HCT116 (cell line): ENCODE measurements at regions not wholly inside any gene's neighbourhood (a gene's known extent, or its start where the extent isn't known, plus 50 kb on each side); places are given as distances from the start of the nearest gene placed in this dataset.

ENCODE experiments used
- ATAC-seq: fragments of 200-7000 bp; cut with Tn5 transposase; 2 replicates; pipeline ENCODE4 v1.9.1; 2020; ENCODE audit warnings: mild to moderate bottlenecking, moderate library complexity
- BruUV-seq: library from RNA; stranded (reverse); fragments of 400-500 nt; replicated peaks from 2 replicates; lab custom pipeline; 2021; lab: Mats Ljungman, UMichigan
- CTCF ChIA-PET: fragments of 300-600 bp; sonication (Branson Sonifier 250); formaldehyde crosslinking; loops from one replicate; lab custom pipeline; 2021; ENCODE audit warnings: antibody characterized with exemption; lab: Charles Lee
- POLR2A ChIA-PET: fragments of 300-600, 350-600 bp; sonication (Branson Sonifier 250); formaldehyde crosslinking; loops from one replicate; lab custom pipeline; 2021; ENCODE audit warnings: antibody characterized with exemption; lab: Charles Lee
- RAD21 ChIA-PET, 2 experiments: fragments of 300-600 bp; sonication (Branson Sonifier 250); formaldehyde crosslinking; loops; one replicate each; lab custom pipeline; 2023; ENCODE audit warnings: low total read pairs in 2 of 2; ENCODE audit not compliant: uncharacterized antibody in 2 of 2, unreplicated experiment in 2 of 2, low non-redundant PET in 1 of 2; lab: Charles Lee
- DNase-seq: peaks from one replicate; pipeline ENCODE4 v3.0.0-alpha.2; 2010; ENCODE audit warnings: low read depth, low spot score
- H2AFZ ChIP-seq: fragments of 200-600 bp; shearing (Covaris generic), sonication (generic); 2 replicates; pipeline ENCODE4 v1.6.1; 2017; ENCODE audit warnings: low read depth, mixed run types, mixed read lengths, antibody characterized with exemption, low read length; ENCODE audit not compliant: poor library complexity, severe bottlenecking
- H3K27ac ChIP-seq: 2 replicates; pipeline ENCODE4 v1.5.1; 2012; ENCODE audit warnings: low read depth, low read length
- H3K27me3 ChIP-seq: fragments of 200-600 bp; sonication (generic); 2 replicates; pipeline ENCODE4 v1.6.1; 2016; ENCODE audit warnings: mixed run types, low read length, mixed read lengths; ENCODE audit not compliant: insufficient read depth
- H3K36me3 ChIP-seq, 2 experiments: fragments of 200-500 bp in 1 of 2; fragments of 200-600 bp in 1 of 2; sonication (Bioruptor generic) in 1 of 2; sonication (generic) in 1 of 2; 2 replicates each; pipeline versions ENCODE4 v1.5.1 to v1.6.1; 2014 to 2016; ENCODE audit warnings: low read length in 2 of 2, inconsistent platforms in 1 of 2, mixed read lengths in 1 of 2, mixed run types in 1 of 2; ENCODE audit not compliant: insufficient read depth in 2 of 2, control insufficient read depth in 1 of 2
- H3K4me1 ChIP-seq, 2 experiments: fragments of 200-600 bp in 1 of 2; sonication (generic) in 1 of 2; 2 replicates each; pipeline versions ENCODE4 v1.5.1 to v1.6.1; 2012 to 2017; ENCODE audit warnings: low read length in 2 of 2, inconsistent platforms in 1 of 2, mild to moderate bottlenecking in 1 of 2, mixed read lengths in 1 of 2, mixed run types in 1 of 2, moderate library complexity in 1 of 2; ENCODE audit not compliant: insufficient read depth in 2 of 2, control insufficient read depth in 1 of 2
- H3K4me2 ChIP-seq: fragments of 200-600 bp; sonication (generic); 2 replicates; pipeline ENCODE4 v1.6.1; 2017; ENCODE audit warnings: mixed run types, low read length, mixed read lengths
- H3K4me3 ChIP-seq, 2 experiments: fragments of 200-600 bp in 1 of 2; sonication (generic) in 1 of 2; replicated peaks in 1 of 2; 2 replicates each; pipeline ENCODE4 v1.5.1; 2011 to 2016; ENCODE audit warnings: low read length in 2 of 2, control low read depth in 1 of 2, low read depth in 1 of 2, mild to moderate bottlenecking in 1 of 2, mixed read lengths in 1 of 2, mixed run types in 1 of 2
- H3K79me2 ChIP-seq: fragments of 200-600 bp; sonication (generic); 2 replicates; pipeline ENCODE4 v1.6.1; 2017; ENCODE audit warnings: mild to moderate bottlenecking, mixed run types, low read length, moderate library complexity, mixed read lengths; ENCODE audit not compliant: insufficient read depth
- H3K9ac ChIP-seq: fragments of 200-600 bp; sonication (generic); 2 replicates; pipeline ENCODE4 v1.6.1; 2016; ENCODE audit warnings: low read length, mixed read lengths
- H3K9me2 ChIP-seq: fragments of 200-600 bp; sonication (generic), shearing (Covaris generic); 2 replicates; pipeline ENCODE4 v1.6.1; 2017; ENCODE audit warnings: mixed run types, mild to moderate bottlenecking, moderate library complexity; ENCODE audit not compliant: insufficient read depth
- H3K9me3 ChIP-seq, 2 experiments: fragments of 200-500 bp in 1 of 2; fragments of 200-600 bp in 1 of 2; sonication (Bioruptor generic) in 1 of 2; sonication (generic) in 1 of 2; 2 replicates each; pipeline ENCODE4 v1.6.1; 2014 to 2017; ENCODE audit warnings: low read length in 2 of 2, mixed read lengths in 2 of 2, inconsistent platforms in 1 of 2, low read depth in 1 of 2, mild to moderate bottlenecking in 1 of 2, mixed run types in 1 of 2, moderate library complexity in 1 of 2; ENCODE audit not compliant: control insufficient read depth in 1 of 2, insufficient read depth in 1 of 2
- H4K20me1 ChIP-seq: fragments of 200-600 bp; sonication (generic), shearing (Covaris generic); 2 replicates; pipeline ENCODE4 v1.6.1; 2017; ENCODE audit warnings: mixed run types, mild to moderate bottlenecking, moderate library complexity; ENCODE audit not compliant: insufficient read depth
- EGR1 ChIP-seq: IDR thresholded peaks from 2 replicates; pipeline ENCODE4 v1.6.1; 2012; ENCODE audit warnings: low read depth
- EZH2 ChIP-seq: fragments of 200-600 bp; sonication (generic); IDR thresholded peaks from 2 replicates; pipeline ENCODE4 v1.6.1; 2017; ENCODE audit warnings: antibody characterized with exemption, mixed run types
- EZH2phosphoT487 ChIP-seq: fragments of 200-600 bp; IDR thresholded peaks from 2 replicates; pipeline ENCODE4 v1.6.1; 2018; ENCODE audit warnings: antibody characterized with exemption, borderline replicate concordance
- FOSL1 ChIP-seq: IDR thresholded peaks from 2 replicates; pipeline ENCODE4 v1.6.1; 2012; ENCODE audit warnings: low read depth
- MAX ChIP-seq: IDR thresholded peaks from 2 replicates; pipeline ENCODE4 v1.6.1; 2012
- POLR2A ChIP-seq: IDR thresholded peaks from 2 replicates; pipeline ENCODE4 v1.7.0; 2011; ENCODE audit warnings: borderline replicate concordance; ENCODE audit not compliant: insufficient read depth, insufficient read length; ENCODE audit errors: extremely low read depth
- POLR2AphosphoS5 ChIP-seq: IDR thresholded peaks from 2 replicates; pipeline ENCODE4 v1.6.1; 2011; ENCODE audit warnings: mild to moderate bottlenecking, low read depth, low read length, moderate library complexity
- RAD21 ChIP-seq: IDR thresholded peaks from 2 replicates; pipeline ENCODE4 v1.6.1; 2012; ENCODE audit warnings: low read depth, mild to moderate bottlenecking
- SIN3A ChIP-seq: IDR thresholded peaks from 2 replicates; pipeline ENCODE4 v1.6.1; 2012; ENCODE audit warnings: low read depth
- SP1 ChIP-seq: IDR thresholded peaks from 2 replicates; pipeline ENCODE4 v1.6.1; 2012; ENCODE audit warnings: low read depth
- SRF ChIP-seq: IDR thresholded peaks from 2 replicates; pipeline ENCODE4 v1.6.1; 2012; ENCODE audit warnings: low read depth
- TCF7L2 ChIP-seq: IDR thresholded peaks from 2 replicates; pipeline ENCODE4 v1.7.0; 2011; ENCODE audit warnings: borderline replicate concordance, inconsistent platforms; ENCODE audit not compliant: insufficient read depth, insufficient read length; ENCODE audit errors: extremely low read depth
- YY1 ChIP-seq: IDR thresholded peaks from 2 replicates; pipeline ENCODE4 v1.6.1; 2011; ENCODE audit warnings: low read length, low read depth, moderate library complexity, mild to moderate bottlenecking; ENCODE audit not compliant: insufficient replicate concordance; ENCODE audit errors: extremely low read depth
- ZFX ChIP-seq: fragments of 450-650 bp; IDR thresholded peaks from 2 replicates; pipeline ENCODE4 v1.6.1; 2017
- ZNF274 ChIP-seq: fragments of 200-500 bp; sonication (Bioruptor generic); IDR thresholded peaks from 2 replicates; pipeline ENCODE4 v1.6.1; 2014; ENCODE audit warnings: mild to moderate bottlenecking, low read depth, low read length, inconsistent platforms
- intact Hi-C: fragments of 100-400 bp; cut with micrococcal nuclease; formaldehyde crosslinking; loops from 2 replicates; pipeline ENCODE4 v1.10.0; 2022
- TF ChIP-seq, protein P1 (sequence below): IDR thresholded peaks from 2 replicates; pipeline ENCODE4 v1.6.1; 2011; ENCODE audit warnings: mild to moderate bottlenecking, low read length, moderate library complexity; ENCODE audit not compliant: insufficient replicate concordance; ENCODE audit errors: extremely low read depth
- TF ChIP-seq, protein P2 (sequence below): IDR thresholded peaks from 2 replicates; pipeline ENCODE4 v1.6.1; 2012; ENCODE audit warnings: low read depth
- TF ChIP-seq, protein P3 (sequence below), 3 experiments: fragments of 200-600 bp in 1 of 3; sonication (generic) in 1 of 3; IDR thresholded peaks in 2 of 3; conservative IDR thresholded peaks in 1 of 3; 2 replicates each; pipeline ENCODE4 v1.5.1; 2012 to 2017; ENCODE audit warnings: low read depth in 2 of 3, low read length in 2 of 3, antibody characterized with exemption in 1 of 3, borderline replicate concordance in 1 of 3, control low read depth in 1 of 3, mild to moderate bottlenecking in 1 of 3, mixed read lengths in 1 of 3, mixed run types in 1 of 3, moderate library complexity in 1 of 3; ENCODE audit not compliant: insufficient read depth in 1 of 3

- DNase-seq (no peak), ATAC-seq (no peak)
- Histone ChIP-seq H2AFZ (no peak overlapping the region), H3K9me2 (no peaks in the 10 kb centered on the region), H3K27ac (no peak overlapping the region), H3K9me3 (peaks cover 0 to 9% of the 10 kb centered on the region in 2 experiments; a peak in 2 of 4 replicates), H3K9ac (no peak overlapping the region), H3K4me2 (no peak overlapping the region), H3K27me3 (no peaks in the 10 kb centered on the region), H4K20me1 (no peaks in the 10 kb centered on the region), H3K4me1 (no peaks in the 10 kb centered on the region)
- RAD21 ChIA-PET, result no interaction called here
- BruUV-seq, result no TSS peak
- intact Hi-C loops, result no loop called here
- no peak for TF ChIP-seq SRF
- TF ChIP-seq, protein P1, sequence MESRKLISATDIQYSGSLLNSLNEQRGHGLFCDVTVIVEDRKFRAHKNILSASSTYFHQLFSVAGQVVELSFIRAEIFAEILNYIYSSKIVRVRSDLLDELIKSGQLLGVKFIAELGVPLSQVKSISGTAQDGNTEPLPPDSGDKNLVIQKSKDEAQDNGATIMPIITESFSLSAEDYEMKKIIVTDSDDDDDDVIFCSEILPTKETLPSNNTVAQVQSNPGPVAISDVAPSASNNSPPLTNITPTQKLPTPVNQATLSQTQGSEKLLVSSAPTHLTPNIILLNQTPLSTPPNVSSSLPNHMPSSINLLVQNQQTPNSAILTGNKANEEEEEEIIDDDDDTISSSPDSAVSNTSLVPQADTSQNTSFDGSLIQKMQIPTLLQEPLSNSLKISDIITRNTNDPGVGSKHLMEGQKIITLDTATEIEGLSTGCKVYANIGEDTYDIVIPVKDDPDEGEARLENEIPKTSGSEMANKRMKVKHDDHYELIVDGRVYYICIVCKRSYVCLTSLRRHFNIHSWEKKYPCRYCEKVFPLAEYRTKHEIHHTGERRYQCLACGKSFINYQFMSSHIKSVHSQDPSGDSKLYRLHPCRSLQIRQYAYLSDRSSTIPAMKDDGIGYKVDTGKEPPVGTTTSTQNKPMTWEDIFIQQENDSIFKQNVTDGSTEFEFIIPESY, result no peak
- TF ChIP-seq EZH2, result no peak
- TF ChIP-seq, protein P2, sequence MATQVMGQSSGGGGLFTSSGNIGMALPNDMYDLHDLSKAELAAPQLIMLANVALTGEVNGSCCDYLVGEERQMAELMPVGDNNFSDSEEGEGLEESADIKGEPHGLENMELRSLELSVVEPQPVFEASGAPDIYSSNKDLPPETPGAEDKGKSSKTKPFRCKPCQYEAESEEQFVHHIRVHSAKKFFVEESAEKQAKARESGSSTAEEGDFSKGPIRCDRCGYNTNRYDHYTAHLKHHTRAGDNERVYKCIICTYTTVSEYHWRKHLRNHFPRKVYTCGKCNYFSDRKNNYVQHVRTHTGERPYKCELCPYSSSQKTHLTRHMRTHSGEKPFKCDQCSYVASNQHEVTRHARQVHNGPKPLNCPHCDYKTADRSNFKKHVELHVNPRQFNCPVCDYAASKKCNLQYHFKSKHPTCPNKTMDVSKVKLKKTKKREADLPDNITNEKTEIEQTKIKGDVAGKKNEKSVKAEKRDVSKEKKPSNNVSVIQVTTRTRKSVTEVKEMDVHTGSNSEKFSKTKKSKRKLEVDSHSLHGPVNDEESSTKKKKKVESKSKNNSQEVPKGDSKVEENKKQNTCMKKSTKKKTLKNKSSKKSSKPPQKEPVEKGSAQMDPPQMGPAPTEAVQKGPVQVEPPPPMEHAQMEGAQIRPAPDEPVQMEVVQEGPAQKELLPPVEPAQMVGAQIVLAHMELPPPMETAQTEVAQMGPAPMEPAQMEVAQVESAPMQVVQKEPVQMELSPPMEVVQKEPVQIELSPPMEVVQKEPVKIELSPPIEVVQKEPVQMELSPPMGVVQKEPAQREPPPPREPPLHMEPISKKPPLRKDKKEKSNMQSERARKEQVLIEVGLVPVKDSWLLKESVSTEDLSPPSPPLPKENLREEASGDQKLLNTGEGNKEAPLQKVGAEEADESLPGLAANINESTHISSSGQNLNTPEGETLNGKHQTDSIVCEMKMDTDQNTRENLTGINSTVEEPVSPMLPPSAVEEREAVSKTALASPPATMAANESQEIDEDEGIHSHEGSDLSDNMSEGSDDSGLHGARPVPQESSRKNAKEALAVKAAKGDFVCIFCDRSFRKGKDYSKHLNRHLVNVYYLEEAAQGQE, result no peak
- no peak for TF ChIP-seq FOSL1
- TF ChIP-seq SIN3A, result no peak
- TF ChIP-seq TCF7L2, result no peak
- TF ChIP-seq EGR1, result no peak
- no peak for TF ChIP-seq RAD21
- TF ChIP-seq, protein P3, sequence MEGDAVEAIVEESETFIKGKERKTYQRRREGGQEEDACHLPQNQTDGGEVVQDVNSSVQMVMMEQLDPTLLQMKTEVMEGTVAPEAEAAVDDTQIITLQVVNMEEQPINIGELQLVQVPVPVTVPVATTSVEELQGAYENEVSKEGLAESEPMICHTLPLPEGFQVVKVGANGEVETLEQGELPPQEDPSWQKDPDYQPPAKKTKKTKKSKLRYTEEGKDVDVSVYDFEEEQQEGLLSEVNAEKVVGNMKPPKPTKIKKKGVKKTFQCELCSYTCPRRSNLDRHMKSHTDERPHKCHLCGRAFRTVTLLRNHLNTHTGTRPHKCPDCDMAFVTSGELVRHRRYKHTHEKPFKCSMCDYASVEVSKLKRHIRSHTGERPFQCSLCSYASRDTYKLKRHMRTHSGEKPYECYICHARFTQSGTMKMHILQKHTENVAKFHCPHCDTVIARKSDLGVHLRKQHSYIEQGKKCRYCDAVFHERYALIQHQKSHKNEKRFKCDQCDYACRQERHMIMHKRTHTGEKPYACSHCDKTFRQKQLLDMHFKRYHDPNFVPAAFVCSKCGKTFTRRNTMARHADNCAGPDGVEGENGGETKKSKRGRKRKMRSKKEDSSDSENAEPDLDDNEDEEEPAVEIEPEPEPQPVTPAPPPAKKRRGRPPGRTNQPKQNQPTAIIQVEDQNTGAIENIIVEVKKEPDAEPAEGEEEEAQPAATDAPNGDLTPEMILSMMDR (IDR thresholded peaks at IDR 0.05 in 2 of 3, conservative IDR thresholded peaks at IDR 0.05 in 1 of 3; ENCODE audit: borderline replicate concordance in 1 of 3, insufficient read depth in 1 of 3, low read depth in 2 of 3, low read length in 2 of 3), result no peak
- TF ChIP-seq POLR2A, result no peak
- TF ChIP-seq EZH2phosphoT487, result no peak
- TF ChIP-seq SP1, result no peak
- TF ChIP-seq ZFX, result no peak
- TF ChIP-seq ZNF274, result no peak
- no peak for TF ChIP-seq POLR2AphosphoS5
- TF ChIP-seq MAX, result no peak
- no peak for TF ChIP-seq YY1
- TF ChIP-seq, all 23 proteins: peak for 0
- CTCF ChIA-PET, result no interaction called here
- Histone ChIP-seq H3K4me3 (no peak overlapping the region), H3K79me2 (no peaks in the 10 kb centered on the region), H3K36me3 (no peaks in the 10 kb centered on the region)
- POLR2A ChIA-PET, result no interaction called here
Measured at GRCh38 chr11:92329137-92329536, 104.5 kb downstream of the FAT3 start.
